OCI-LY7 (cell line): ENCODE measurements at regions not wholly inside any gene's neighbourhood (a gene's known extent, or its start where the extent isn't known, plus 50 kb on each side); places are given as distances from the start of the nearest gene placed in this dataset.

Experiments
- BruUV-seq: library from RNA; stranded (reverse); fragments of 400-500 nt; replicated peaks from 2 replicates; lab custom pipeline; 2021; lab: Mats Ljungman, UMichigan
- CTCF ChIA-PET: fragments of 300-600 bp; sonication (Branson Sonifier 250); formaldehyde crosslinking; loops from one replicate; lab custom pipeline; 2022; ENCODE audit warnings: antibody characterized with exemption; ENCODE audit not compliant: unreplicated experiment; lab: Charles Lee
- POLR2A ChIA-PET: fragments of 300-600 bp; sonication (Branson Sonifier 250); formaldehyde crosslinking; loops from one replicate; lab custom pipeline; 2022; ENCODE audit warnings: antibody characterized with exemption; lab: Charles Lee
- DNase-seq: peaks from one replicate; pipeline ENCODE4 v3.0.0-alpha.2; 2015; ENCODE audit warnings: low spot score
- H2AFZ ChIP-seq: fragments of 200-600 bp; sonication (generic), shearing (Covaris generic); 2 replicates; pipeline ENCODE4 v1.6.1; 2014; ENCODE audit warnings: mild to moderate bottlenecking, antibody characterized with exemption, low read length, moderate library complexity
- H3K27ac ChIP-seq: fragments of 200-600 bp; sonication (generic); 2 replicates; pipeline ENCODE4 v1.5.1; 2014; ENCODE audit warnings: mixed run types, low read depth, mild to moderate bottlenecking, moderate library complexity, low read length, inconsistent platforms; ENCODE audit not compliant: poor library complexity, severe bottlenecking
- H3K36me3 ChIP-seq: fragments of 200-600 bp; sonication (generic); 2 replicates; pipeline ENCODE4 v1.6.1; 2014; ENCODE audit warnings: mild to moderate bottlenecking, antibody characterized with exemption, low read length, moderate library complexity, mixed read lengths; ENCODE audit not compliant: insufficient read depth
- H3K4me1 ChIP-seq: fragments of 200-600 bp; sonication (generic); 2 replicates; pipeline ENCODE4 v1.5.1; 2014; ENCODE audit warnings: mild to moderate bottlenecking, low read length; ENCODE audit not compliant: insufficient read depth, poor library complexity, severe bottlenecking
- H3K4me2 ChIP-seq: fragments of 200-600 bp; sonication (generic); 2 replicates; pipeline ENCODE4 v1.6.1; 2014; ENCODE audit warnings: mild to moderate bottlenecking, low read length
- H3K4me3 ChIP-seq: fragments of 200-600 bp; sonication (generic); 2 replicates; pipeline ENCODE4 v1.5.1; 2014; ENCODE audit warnings: mild to moderate bottlenecking, low read depth, low read length; ENCODE audit not compliant: poor library complexity, severe bottlenecking
- H3K79me2 ChIP-seq: fragments of 200-600 bp; sonication (generic); 2 replicates; pipeline ENCODE4 v1.6.1; 2016; ENCODE audit warnings: low read depth, mild to moderate bottlenecking, low read length, moderate library complexity, mixed read lengths; ENCODE audit not compliant: insufficient read depth
- H3K9me2 ChIP-seq: fragments of 200-600 bp; sonication (generic); 2 replicates; pipeline ENCODE4 v1.6.1; 2016; ENCODE audit warnings: mild to moderate bottlenecking, low read length, mixed read lengths; ENCODE audit not compliant: insufficient read depth
- H3K9me3 ChIP-seq: fragments of 200-600 bp; sonication (generic); 2 replicates; pipeline ENCODE4 v1.6.1; 2014; ENCODE audit warnings: mild to moderate bottlenecking, mixed run types, low read length, mixed read lengths
- H4K20me1 ChIP-seq: fragments of 200-600 bp; sonication (generic); 2 replicates; pipeline ENCODE4 v1.6.1; 2014; ENCODE audit warnings: mild to moderate bottlenecking, antibody characterized with exemption, low read length, moderate library complexity, mixed read lengths; ENCODE audit not compliant: insufficient read depth
- EZH2phosphoT487 ChIP-seq: fragments of 200-600 bp; sonication (generic); IDR thresholded peaks from 2 replicates; pipeline ENCODE4 v1.6.1; 2018; ENCODE audit warnings: low read depth, borderline replicate concordance, mild to moderate bottlenecking, mixed run types, antibody characterized with exemption, low read length, moderate library complexity, mixed read lengths
- intact Hi-C: fragments of 100-400 bp; cut with micrococcal nuclease; formaldehyde crosslinking; loops from one replicate; pipeline ENCODE4 v1.10.0; 2022; ENCODE audit not compliant: unreplicated experiment
- TF ChIP-seq, protein P1 (sequence below): fragments of 200-600 bp; sonication (generic); conservative IDR thresholded peaks from 2 replicates; pipeline ENCODE4 v1.5.1; 2014; ENCODE audit warnings: mild to moderate bottlenecking, antibody characterized with exemption, low read length, moderate library complexity, mixed read lengths

- no peaks in the 10 kb centered on the region for H3K9me3 ChIP-seq
- no peaks in the 10 kb centered on the region for H3K4me1 ChIP-seq
- H3K4me3 ChIP-seq = no peak overlapping the region
- TF ChIP-seq, protein P1, sequence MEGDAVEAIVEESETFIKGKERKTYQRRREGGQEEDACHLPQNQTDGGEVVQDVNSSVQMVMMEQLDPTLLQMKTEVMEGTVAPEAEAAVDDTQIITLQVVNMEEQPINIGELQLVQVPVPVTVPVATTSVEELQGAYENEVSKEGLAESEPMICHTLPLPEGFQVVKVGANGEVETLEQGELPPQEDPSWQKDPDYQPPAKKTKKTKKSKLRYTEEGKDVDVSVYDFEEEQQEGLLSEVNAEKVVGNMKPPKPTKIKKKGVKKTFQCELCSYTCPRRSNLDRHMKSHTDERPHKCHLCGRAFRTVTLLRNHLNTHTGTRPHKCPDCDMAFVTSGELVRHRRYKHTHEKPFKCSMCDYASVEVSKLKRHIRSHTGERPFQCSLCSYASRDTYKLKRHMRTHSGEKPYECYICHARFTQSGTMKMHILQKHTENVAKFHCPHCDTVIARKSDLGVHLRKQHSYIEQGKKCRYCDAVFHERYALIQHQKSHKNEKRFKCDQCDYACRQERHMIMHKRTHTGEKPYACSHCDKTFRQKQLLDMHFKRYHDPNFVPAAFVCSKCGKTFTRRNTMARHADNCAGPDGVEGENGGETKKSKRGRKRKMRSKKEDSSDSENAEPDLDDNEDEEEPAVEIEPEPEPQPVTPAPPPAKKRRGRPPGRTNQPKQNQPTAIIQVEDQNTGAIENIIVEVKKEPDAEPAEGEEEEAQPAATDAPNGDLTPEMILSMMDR = no peak
- TF ChIP-seq EZH2phosphoT487 = no peak
- H3K79me2 ChIP-seq = no peaks in the 10 kb centered on the region
- CTCF ChIA-PET = no interaction called here
- H4K20me1 ChIP-seq = no peaks in the 10 kb centered on the region
- H3K9me2 ChIP-seq = no peaks in the 10 kb centered on the region
- H2AFZ ChIP-seq = no peak overlapping the region
- POLR2A ChIA-PET = no interaction called here
- no peaks in the 10 kb centered on the region for H3K36me3 ChIP-seq
- DNase-seq = no peak
- H3K27ac ChIP-seq = no peak overlapping the region
- intact Hi-C loops = no loop called here
- no TSS peak for BruUV-seq
- no peak overlapping the region for H3K4me2 ChIP-seq
Observed at GRCh38 chr14:29062466-29062865, 295.9 kb downstream of the FOXG1 start.

DNA sequence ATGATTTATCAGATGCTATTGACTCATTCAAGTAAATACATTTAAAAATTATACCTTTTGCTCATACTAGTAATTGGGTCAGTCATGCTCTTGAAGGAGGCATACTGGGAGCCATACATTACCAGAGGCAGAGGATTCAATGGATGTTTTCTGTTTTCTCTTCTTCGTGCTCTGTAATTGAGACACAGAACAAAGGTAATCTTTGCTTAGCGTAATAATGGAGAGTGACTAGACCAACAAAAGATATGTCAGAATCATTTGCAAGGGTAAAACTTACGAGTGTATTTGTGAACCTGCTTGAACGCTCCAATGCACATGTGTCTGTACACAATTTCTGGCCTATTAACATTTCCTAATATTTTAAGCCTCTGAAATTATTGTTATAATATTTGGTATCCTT lies 296.4 kb downstream of the FOXG1 start:
- Histone ChIP-seq H3K36me3 (no peaks in the 10 kb centered on the region), H3K27ac (no peak overlapping the region), H4K20me1 (no peaks in the 10 kb centered on the region), H3K4me1 (no peaks in the 10 kb centered on the region), H3K79me2 (no peaks in the 10 kb centered on the region), H3K4me3 (no peak overlapping the region), H3K4me2 (no peak overlapping the region), H3K9me3 (no peaks in the 10 kb centered on the region), H3K9me2 (no peaks in the 10 kb centered on the region), H2AFZ (no peak overlapping the region)
- intact Hi-C loops = no loop called here
- no peak for TF ChIP-seq EZH2phosphoT487
- TF ChIP-seq, protein P1 = no peak
- DNase-seq = no peak
- ChIA-PET POLR2A (no interaction called here), CTCF (no interaction called here)
- BruUV-seq = no TSS peak

GRCh38 chr14:29064305-29064900 lies 297.8 kb downstream of the FOXG1 start:
- no peak overlapping the region for H3K4me3 ChIP-seq
- no peaks in the 10 kb centered on the region for H4K20me1 ChIP-seq
- H3K9me3 ChIP-seq = no peaks in the 10 kb centered on the region
- TF ChIP-seq, protein P1 = no peak
- TF ChIP-seq EZH2phosphoT487 = no peak
- H3K9me2 ChIP-seq = no peaks in the 10 kb centered on the region
- H3K27ac ChIP-seq = no peak overlapping the region
- no peaks in the 10 kb centered on the region for H3K36me3 ChIP-seq
- no peak for DNase-seq
- H3K79me2 ChIP-seq = no peaks in the 10 kb centered on the region
- intact Hi-C loops = no loop called here
- H3K4me1 ChIP-seq = no peaks in the 10 kb centered on the region
- ChIA-PET CTCF (no interaction called here), POLR2A (no interaction called here)
- H2AFZ ChIP-seq = no peak overlapping the region
- no peak overlapping the region for H3K4me2 ChIP-seq
- no TSS peak for BruUV-seq
